ENCODE measurements at regions not wholly inside any gene's neighbourhood (a gene's known extent, or its start where the extent isn't known, plus 50 kb on each side); places are given as distances from the start of the nearest gene placed in this dataset.

DNA sequence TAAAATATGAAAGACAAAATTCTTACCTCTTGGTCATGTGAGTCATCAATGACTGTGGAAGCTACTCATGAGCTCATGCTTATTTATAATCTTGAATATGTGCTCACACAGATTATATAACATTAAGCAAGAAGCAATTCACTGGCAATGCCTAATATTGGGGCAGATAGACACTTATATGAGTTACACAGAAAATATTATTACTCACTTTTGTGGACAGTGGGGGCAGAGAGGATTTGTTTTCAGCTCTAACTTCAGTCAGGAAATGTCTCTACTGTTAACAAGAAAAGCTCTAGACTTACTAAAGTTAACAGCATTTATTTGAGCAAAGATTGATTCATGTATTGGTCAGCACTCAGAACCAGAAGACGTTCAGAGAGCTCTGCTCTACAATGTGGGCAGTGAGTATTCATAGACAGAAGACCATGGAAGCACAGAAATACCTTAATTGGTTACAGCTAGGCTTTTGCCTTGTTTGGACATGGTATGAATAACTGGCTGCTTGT is 85.8 kb upstream of the AHI1 start:
- no peak for ATAC-seq
- Histone ChIP-seq H3K27me3 (no peaks in the 10 kb centered on the region), H3K36me3 (no peaks in the 10 kb centered on the region), H3K9me3 (no peaks in the 10 kb centered on the region), H3K4me1 (no peaks in the 10 kb centered on the region), H3K27ac (no peak overlapping the region), H3K4me3 (no peak overlapping the region)
- intact Hi-C loops (cut with DNase I) = no loop called here
- no peak for DNase-seq
- TF ChIP-seq, protein P1, sequence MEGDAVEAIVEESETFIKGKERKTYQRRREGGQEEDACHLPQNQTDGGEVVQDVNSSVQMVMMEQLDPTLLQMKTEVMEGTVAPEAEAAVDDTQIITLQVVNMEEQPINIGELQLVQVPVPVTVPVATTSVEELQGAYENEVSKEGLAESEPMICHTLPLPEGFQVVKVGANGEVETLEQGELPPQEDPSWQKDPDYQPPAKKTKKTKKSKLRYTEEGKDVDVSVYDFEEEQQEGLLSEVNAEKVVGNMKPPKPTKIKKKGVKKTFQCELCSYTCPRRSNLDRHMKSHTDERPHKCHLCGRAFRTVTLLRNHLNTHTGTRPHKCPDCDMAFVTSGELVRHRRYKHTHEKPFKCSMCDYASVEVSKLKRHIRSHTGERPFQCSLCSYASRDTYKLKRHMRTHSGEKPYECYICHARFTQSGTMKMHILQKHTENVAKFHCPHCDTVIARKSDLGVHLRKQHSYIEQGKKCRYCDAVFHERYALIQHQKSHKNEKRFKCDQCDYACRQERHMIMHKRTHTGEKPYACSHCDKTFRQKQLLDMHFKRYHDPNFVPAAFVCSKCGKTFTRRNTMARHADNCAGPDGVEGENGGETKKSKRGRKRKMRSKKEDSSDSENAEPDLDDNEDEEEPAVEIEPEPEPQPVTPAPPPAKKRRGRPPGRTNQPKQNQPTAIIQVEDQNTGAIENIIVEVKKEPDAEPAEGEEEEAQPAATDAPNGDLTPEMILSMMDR (IDR thresholded peaks at IDR 0.05) = no peak

DNA sequence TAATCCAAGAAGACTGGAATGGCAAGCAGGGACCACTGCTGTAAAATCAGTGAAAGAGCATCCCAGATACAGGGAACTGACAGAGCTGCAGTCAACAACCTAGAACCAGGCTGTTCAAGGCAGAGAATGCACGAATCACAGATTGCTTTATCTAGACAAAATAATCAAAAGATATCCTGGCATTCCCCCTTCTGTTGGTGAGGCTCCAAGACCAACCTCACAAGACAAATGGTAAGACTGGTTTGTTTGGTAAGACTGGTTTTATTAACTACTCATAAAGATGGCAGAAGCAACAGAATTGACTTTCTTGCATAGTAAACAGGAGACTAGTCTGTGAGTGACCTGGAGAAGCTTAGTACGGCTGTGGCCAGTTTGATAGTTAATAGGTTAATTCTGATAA is 88.8 kb upstream of the AHI1 start:
- Histone ChIP-seq H3K27me3 (no peaks in the 10 kb centered on the region), H3K4me1 (no peaks in the 10 kb centered on the region), H3K4me3 (no peak overlapping the region), H3K36me3 (no peaks in the 10 kb centered on the region), H3K27ac (no peak overlapping the region), H3K9me3 (no peaks in the 10 kb centered on the region)
- ATAC-seq (no peak), DNase-seq (no peak)
- intact Hi-C loops (cut with DNase I) = no loop called here
- TF ChIP-seq, protein P1 (IDR thresholded peaks at IDR 0.05) = no peak

DNA sequence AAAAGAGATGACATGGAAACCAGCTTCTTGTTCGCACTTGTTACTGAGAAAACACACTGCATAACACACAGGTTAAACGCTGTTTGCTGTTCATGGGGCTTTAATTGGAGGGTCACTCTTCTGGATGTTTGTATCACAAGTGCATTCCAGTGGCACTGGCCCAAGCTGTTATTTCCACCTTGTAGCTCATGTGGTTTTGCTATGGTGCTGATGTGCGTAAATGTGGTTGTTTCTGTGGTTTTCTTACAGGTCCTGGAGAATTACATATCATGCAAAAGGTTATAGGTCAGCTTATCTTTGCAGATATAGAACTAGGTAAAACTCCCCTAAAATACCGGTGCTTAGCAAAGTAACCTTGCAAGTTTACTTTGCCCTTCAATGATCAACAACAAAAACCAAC is 89.3 kb upstream of the AHI1 start:
- TF ChIP-seq, protein P1 (IDR thresholded peaks at IDR 0.05) = no peak
- ATAC-seq (peak; percentile 83), DNase-seq (no peak)
- Histone ChIP-seq H3K27ac (no peak overlapping the region), H3K4me1 (no peaks in the 10 kb centered on the region), H3K9me3 (no peaks in the 10 kb centered on the region), H3K27me3 (no peaks in the 10 kb centered on the region), H3K4me3 (no peak overlapping the region), H3K36me3 (no peaks in the 10 kb centered on the region)
- intact Hi-C loops (cut with DNase I) = no loop called here

DNA sequence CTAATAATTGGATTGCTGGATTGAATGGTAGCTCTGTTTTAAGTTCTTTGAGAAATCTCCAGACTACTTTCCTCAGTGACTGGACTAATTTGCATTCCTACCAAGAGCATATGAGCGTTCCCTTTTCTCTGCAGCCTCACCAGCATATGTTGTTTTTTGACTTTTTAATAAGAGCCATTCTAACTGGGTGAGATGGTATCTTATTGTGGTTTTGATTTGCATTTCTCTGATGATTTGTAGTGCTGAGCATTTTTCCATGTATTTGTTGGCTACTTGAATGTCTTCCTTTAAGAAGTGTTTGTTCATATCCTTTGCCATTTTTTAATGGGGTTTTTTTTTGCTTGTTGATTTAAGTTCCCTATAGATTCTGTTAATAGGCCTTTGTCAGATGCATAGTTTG is 94.7 kb upstream of the AHI1 start:
- TF ChIP-seq, protein P1 (IDR thresholded peaks at IDR 0.05) = no peak
- H3K4me1 ChIP-seq = no peaks in the 10 kb centered on the region
- H3K27me3 ChIP-seq = no peaks in the 10 kb centered on the region
- intact Hi-C loops (cut with DNase I) = no loop called here
- H3K4me3 ChIP-seq = no peak overlapping the region
- ATAC-seq (no peak), DNase-seq (no peak)
- no peak overlapping the region for H3K27ac ChIP-seq
- no peaks in the 10 kb centered on the region for H3K9me3 ChIP-seq
- no peaks in the 10 kb centered on the region for H3K36me3 ChIP-seq

DNA sequence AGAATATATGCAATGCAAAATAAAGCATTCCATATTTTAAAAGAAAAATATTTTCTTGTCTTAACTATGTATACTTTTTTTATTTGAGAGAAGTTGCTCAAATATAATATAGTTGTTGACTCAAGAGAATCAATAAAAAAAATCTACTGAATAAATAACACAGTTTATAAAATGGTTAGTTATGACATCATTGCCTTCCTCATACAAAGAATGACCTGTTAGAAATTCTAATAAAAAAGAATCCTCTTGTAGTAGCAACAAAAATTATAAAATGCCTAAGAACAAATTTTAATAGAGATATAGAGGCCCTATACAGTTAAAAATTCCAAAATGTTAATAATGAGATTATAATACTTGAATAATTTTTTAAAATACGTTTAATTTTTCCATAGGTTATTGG is 96.5 kb upstream of the AHI1 start:
- H3K27ac ChIP-seq = no peak overlapping the region
- intact Hi-C loops (cut with DNase I) = no loop called here
- ATAC-seq = no peak
- TF ChIP-seq, protein P1 (IDR thresholded peaks at IDR 0.05) = no peak
- DNase-seq = no peak
- H3K27me3 ChIP-seq = no peaks in the 10 kb centered on the region
- no peak overlapping the region for H3K4me3 ChIP-seq
- H3K4me1 ChIP-seq = no peaks in the 10 kb centered on the region
- H3K9me3 ChIP-seq = no peaks in the 10 kb centered on the region
- no peaks in the 10 kb centered on the region for H3K36me3 ChIP-seq

DNA sequence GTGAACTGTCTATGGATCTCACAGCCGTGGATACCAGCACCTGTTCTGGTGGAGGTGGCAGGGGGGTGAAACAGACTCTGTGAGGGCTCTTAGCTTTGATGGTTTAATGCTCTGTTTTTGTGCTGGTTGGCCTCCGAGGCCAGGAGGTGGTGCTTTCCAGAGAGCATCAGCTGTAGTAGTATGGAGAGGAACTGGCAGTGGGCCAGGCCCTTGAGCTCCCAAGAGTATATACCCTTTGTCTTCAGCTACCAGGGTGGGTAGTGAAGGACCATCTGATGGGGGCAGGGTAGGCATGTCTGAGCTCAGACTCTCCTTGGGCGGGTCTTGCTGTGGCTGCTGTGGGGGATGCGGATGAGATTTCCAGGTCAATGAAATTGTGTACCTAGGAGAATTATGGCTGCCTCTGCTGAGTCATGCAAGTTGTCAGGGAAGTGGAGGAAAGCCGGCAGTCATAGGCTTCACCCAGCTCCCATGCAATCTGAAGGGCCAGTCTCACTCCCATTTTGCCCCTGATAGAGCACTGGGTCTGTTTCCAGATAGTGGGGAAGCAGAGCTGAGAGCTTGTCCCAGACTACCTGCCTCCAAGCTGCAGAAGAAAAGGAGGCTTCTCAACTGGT is 102.7 kb upstream of the AHI1 start:
- TF ChIP-seq, protein P1 (IDR thresholded peaks at IDR 0.05) = no peak
- intact Hi-C loops (cut with DNase I) = no loop called here
- Histone ChIP-seq H3K9me3 (no peaks in the 10 kb centered on the region), H3K4me1 (no peaks in the 10 kb centered on the region), H3K4me3 (no peak overlapping the region), H3K27me3 (no peaks in the 10 kb centered on the region), H3K36me3 (no peaks in the 10 kb centered on the region), H3K27ac (no peak overlapping the region)
- ATAC-seq (no peak), DNase-seq (no peak)

Data from upper lobe of right lung (tissue), 1 donor.